ENCODE measurements at regions not wholly inside any gene's neighbourhood (a gene's known extent, or its start where the extent isn't known, plus 50 kb on each side); places are given as distances from the start of the nearest gene placed in this dataset.

DNA sequence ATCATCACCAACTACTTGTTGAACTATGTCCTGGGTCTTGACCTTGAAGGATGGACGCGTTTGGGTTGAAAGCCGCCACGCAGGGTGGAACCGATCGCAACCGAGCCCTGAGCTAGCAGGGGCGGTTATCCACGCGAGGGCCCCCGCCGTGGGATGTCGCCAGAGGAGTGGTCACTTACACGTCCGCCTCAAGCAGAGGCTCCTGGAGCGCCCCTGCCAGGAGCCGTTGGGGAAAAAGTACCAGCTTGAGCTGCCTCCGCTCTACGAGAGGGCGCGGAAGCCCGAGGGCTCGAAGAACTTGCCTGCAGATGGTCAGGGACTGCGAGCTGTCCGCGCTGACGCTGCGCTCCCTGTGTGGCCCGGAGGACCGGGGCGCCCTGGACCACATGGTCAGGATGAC is 100.7 kb upstream of the OR4C13 start:
- TF ChIP-seq, protein P1, sequence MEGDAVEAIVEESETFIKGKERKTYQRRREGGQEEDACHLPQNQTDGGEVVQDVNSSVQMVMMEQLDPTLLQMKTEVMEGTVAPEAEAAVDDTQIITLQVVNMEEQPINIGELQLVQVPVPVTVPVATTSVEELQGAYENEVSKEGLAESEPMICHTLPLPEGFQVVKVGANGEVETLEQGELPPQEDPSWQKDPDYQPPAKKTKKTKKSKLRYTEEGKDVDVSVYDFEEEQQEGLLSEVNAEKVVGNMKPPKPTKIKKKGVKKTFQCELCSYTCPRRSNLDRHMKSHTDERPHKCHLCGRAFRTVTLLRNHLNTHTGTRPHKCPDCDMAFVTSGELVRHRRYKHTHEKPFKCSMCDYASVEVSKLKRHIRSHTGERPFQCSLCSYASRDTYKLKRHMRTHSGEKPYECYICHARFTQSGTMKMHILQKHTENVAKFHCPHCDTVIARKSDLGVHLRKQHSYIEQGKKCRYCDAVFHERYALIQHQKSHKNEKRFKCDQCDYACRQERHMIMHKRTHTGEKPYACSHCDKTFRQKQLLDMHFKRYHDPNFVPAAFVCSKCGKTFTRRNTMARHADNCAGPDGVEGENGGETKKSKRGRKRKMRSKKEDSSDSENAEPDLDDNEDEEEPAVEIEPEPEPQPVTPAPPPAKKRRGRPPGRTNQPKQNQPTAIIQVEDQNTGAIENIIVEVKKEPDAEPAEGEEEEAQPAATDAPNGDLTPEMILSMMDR (IDR thresholded peaks at IDR 0.05) = no peak
- TF ChIP-seq, protein P2, sequence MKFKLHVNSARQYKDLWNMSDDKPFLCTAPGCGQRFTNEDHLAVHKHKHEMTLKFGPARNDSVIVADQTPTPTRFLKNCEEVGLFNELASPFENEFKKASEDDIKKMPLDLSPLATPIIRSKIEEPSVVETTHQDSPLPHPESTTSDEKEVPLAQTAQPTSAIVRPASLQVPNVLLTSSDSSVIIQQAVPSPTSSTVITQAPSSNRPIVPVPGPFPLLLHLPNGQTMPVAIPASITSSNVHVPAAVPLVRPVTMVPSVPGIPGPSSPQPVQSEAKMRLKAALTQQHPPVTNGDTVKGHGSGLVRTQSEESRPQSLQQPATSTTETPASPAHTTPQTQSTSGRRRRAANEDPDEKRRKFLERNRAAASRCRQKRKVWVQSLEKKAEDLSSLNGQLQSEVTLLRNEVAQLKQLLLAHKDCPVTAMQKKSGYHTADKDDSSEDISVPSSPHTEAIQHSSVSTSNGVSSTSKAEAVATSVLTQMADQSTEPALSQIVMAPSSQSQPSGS (CRISPR knock-in tag; IDR thresholded peaks at IDR 0.05; ENCODE audit: borderline replicate concordance, low read depth) = no peak
- no peak for TF ChIP-seq CREB1 (CRISPR knock-in tag; IDR thresholded peaks at IDR 0.05)
- TF ChIP-seq, protein P3, sequence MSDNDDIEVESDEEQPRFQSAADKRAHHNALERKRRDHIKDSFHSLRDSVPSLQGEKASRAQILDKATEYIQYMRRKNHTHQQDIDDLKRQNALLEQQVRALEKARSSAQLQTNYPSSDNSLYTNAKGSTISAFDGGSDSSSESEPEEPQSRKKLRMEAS (CRISPR knock-in tag; IDR thresholded peaks at IDR 0.05) = no peak
- TF ChIP-seq, protein P4, sequence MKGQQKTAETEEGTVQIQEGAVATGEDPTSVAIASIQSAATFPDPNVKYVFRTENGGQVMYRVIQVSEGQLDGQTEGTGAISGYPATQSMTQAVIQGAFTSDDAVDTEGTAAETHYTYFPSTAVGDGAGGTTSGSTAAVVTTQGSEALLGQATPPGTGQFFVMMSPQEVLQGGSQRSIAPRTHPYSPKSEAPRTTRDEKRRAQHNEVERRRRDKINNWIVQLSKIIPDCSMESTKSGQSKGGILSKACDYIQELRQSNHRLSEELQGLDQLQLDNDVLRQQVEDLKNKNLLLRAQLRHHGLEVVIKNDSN (CRISPR knock-in tag; IDR thresholded peaks at IDR 0.05) = no peak
- no peak for TF ChIP-seq TEAD4 (CRISPR knock-in tag; IDR thresholded peaks at IDR 0.05)
